Heart right ventricle (tissue), 16 donors: ENCODE measurements at regions not wholly inside any gene's neighbourhood (a gene's known extent, or its start where the extent isn't known, plus 50 kb on each side); places are given as distances from the start of the nearest gene placed in this dataset.

Experiments
- ATAC-seq, 8 donors: fragments of 200-7000 bp; cut with Tn5 transposase; one replicate each; pipeline ENCODE4 v1.9.1; 2020; ENCODE audit warnings: mild to moderate bottlenecking in 8 of 8, moderate library complexity in 8 of 8, moderate number of reproducible peaks in 1 of 8
- DNase-seq, 2 donors: peaks; one replicate each; pipeline ENCODE4 v3.0.0-alpha.2; 2020
- H3K27ac ChIP-seq, 10 donors: fragments of 200-600 bp; sonication (generic) in 2 of 10; one replicate each; pipeline versions ENCODE4 v1.5.0 to v1.8.0; 2020 to 2022; ENCODE audit warnings: mild to moderate bottlenecking in 3 of 10
- H3K27me3 ChIP-seq, 7 donors: fragments of 200-600 bp; one replicate each; pipeline ENCODE4 v1.8.0; 2021 to 2022; ENCODE audit warnings: mild to moderate bottlenecking in 2 of 7
- H3K36me3 ChIP-seq, 9 donors: fragments of 200-600 bp; sonication (generic) in 1 of 9; one replicate each; pipeline versions ENCODE4 v1.5.0 to v1.8.0; 2020 to 2022; ENCODE audit warnings: mild to moderate bottlenecking in 2 of 9
- H3K4me1 ChIP-seq, 9 donors: fragments of 200-600 bp; sonication (generic) in 1 of 9; one replicate each; pipeline versions ENCODE4 v1.5.0 to v1.8.0; 2020 to 2022; ENCODE audit warnings: mild to moderate bottlenecking in 4 of 9
- H3K4me3 ChIP-seq, 10 donors: fragments of 200-600 bp; sonication (generic) in 2 of 10; one replicate each; pipeline versions ENCODE4 v1.5.0 to v1.8.0; 2020 to 2022; ENCODE audit warnings: mild to moderate bottlenecking in 7 of 10, moderate library complexity in 2 of 10
- H3K9me3 ChIP-seq, 11 donors: fragments of 200-600 bp in 10 of 11; sonication (generic) in 2 of 11; one replicate each; pipeline versions ENCODE4 v1.5.0 to v1.8.0; 2013 to 2022; ENCODE audit warnings: mild to moderate bottlenecking in 2 of 11, control low read depth in 1 of 11, moderate library complexity in 1 of 11
- WGBS, 2 donors: extraction: QIAGEN DNeasy Blood & Tissue Kit; methylation state at CpG; one replicate each; pipeline ENCODE4 v1.1.7; 2013; ENCODE audit warnings: inconsistent platforms in 1 of 2; 5-methylcytosine and 5-hydroxymethylcytosine counted together
- intact Hi-C, 10 donors: fragments of 100-400 bp; cut with DNase I; formaldehyde crosslinking; loops; one replicate each; pipeline versions ENCODE4 v1.11.1 to v1.14.2; 2022
- TF ChIP-seq, protein P1 (sequence below), 9 donors: fragments of 200-600 bp; sonication (generic) in 2 of 9; IDR thresholded peaks; one replicate each; pipeline versions ENCODE4 v1.5.0 to v1.8.0; 2021 to 2022; ENCODE audit warnings: antibody characterized with exemption in 9 of 9, mild to moderate bottlenecking in 5 of 9, moderate library complexity in 1 of 9
- donor health status: Arrhythmogenic right ventricular cardiomyopathy.
- donor health status: ischemic (EF 13 %, LVEDD 7.1; RV severe dilation, severe dysfunction).
- donor health status: healthy with polysubstance abuse.
- donor health status: DM: no; HTN: yes; CAD: no.
- donor health status: DM: no; HTN: no; CAD: no.
- donor health status: ischemic (EF 25% LVEDD 6.9; RV normal size, moderate dysfunction).
- donor health status: ischemic (EF 25% LVEDD 5.7; RV mildly dilated, moderate dysfunction).
- donor health status: healthy.
- donor health status: DM: yes; HTN: yes; CAD: no.
- donor health status: Ischemic cardiomyopathy.
- donor health status: ischemic (EF 35%, LVEDD 5.7; RV mildly dilated, moderate dysfunction).
- donor health status: nonischemic (EF 11% LVEDD 7.7; RV severe dilation, severe dysfunction).
- donor health status: DM: yes; HTN: yes; CAD: no.
- donor health status: PGD.
- donor health status: ischemic (EF 29% LVEDD 5.4; RV normal size, mild dysfunction).
- donor health status: nonischemic (EF 23%, LVEDD 6.1; RV moderate dilation, normal function).

DNA sequence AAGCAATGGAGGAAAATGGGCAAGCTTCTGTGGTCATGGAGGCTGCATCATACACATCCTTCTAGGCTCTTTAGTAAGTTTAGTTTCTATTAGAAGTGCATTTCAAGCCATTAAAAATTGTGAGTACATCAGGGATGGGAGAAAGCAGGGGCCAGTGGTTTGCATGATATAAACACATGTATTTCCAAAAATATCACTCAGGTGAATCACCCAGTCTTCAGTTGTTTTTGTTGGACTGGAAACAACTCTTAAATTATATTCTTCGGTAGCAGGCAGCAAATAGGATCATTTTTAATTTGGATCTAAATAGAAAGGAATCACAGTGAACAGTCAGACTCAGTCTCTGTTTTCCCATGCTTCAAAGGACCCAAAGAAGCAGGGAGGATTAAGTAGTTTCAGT, 657.9 kb downstream of the TLR4 start:
- ATAC-seq (no peak), DNase-seq (no peak)
- Histone ChIP-seq H3K4me3 (no peak overlapping the region), H3K27ac (no peak overlapping the region), H3K4me1 (no peaks in the 10 kb centered on the region), H3K36me3 (no peaks in the 10 kb centered on the region), H3K27me3 (no peaks in the 10 kb centered on the region), H3K9me3 (peaks cover 0 to 13% (median 0%) of the 10 kb centered on the region in 11 donors)
- TF ChIP-seq, protein P1, sequence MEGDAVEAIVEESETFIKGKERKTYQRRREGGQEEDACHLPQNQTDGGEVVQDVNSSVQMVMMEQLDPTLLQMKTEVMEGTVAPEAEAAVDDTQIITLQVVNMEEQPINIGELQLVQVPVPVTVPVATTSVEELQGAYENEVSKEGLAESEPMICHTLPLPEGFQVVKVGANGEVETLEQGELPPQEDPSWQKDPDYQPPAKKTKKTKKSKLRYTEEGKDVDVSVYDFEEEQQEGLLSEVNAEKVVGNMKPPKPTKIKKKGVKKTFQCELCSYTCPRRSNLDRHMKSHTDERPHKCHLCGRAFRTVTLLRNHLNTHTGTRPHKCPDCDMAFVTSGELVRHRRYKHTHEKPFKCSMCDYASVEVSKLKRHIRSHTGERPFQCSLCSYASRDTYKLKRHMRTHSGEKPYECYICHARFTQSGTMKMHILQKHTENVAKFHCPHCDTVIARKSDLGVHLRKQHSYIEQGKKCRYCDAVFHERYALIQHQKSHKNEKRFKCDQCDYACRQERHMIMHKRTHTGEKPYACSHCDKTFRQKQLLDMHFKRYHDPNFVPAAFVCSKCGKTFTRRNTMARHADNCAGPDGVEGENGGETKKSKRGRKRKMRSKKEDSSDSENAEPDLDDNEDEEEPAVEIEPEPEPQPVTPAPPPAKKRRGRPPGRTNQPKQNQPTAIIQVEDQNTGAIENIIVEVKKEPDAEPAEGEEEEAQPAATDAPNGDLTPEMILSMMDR (IDR thresholded peaks at IDR 0.05), result no peak
- intact Hi-C loops, result no loop called here
- 65 to 85% methylated on average over 1 of the region's 1 CpG for WGBS, 2 donors

DNA sequence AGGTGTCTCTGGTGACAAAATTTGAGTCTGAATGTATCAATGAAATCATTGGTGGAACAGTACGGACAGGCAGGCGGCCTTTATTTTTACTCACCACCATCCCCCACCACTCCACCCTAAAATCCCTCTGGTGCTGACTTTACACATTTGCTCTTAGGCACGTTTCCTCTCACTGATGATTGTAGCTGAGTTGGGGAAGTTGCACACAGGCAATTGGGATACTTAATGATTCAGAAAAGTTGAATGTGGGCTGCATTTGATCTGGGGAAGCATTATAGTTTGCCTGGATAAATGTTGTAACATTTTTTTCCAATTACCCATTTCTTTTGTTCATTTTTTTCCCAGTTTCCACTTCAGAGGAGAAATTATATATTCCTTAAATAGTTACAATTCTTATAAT, 658.4 kb downstream of the TLR4 start:
- no peaks in the 10 kb centered on the region for H3K4me1 ChIP-seq
- no peak for ATAC-seq
- no peak for DNase-seq
- H3K9me3 ChIP-seq, result peaks cover 0 to 13% (median 0%) of the 10 kb centered on the region in 11 donors
- no peak overlapping the region for H3K4me3 ChIP-seq
- no peaks in the 10 kb centered on the region for H3K36me3 ChIP-seq
- WGBS, 2 donors, result 77% methylated on average over 3 of the region's 3 CpGs
- no peak overlapping the region for H3K27ac ChIP-seq
- intact Hi-C loops, result no loop called here
- TF ChIP-seq, protein P1 (IDR thresholded peaks at IDR 0.05), result no peak
- H3K27me3 ChIP-seq, result no peaks in the 10 kb centered on the region

DNA sequence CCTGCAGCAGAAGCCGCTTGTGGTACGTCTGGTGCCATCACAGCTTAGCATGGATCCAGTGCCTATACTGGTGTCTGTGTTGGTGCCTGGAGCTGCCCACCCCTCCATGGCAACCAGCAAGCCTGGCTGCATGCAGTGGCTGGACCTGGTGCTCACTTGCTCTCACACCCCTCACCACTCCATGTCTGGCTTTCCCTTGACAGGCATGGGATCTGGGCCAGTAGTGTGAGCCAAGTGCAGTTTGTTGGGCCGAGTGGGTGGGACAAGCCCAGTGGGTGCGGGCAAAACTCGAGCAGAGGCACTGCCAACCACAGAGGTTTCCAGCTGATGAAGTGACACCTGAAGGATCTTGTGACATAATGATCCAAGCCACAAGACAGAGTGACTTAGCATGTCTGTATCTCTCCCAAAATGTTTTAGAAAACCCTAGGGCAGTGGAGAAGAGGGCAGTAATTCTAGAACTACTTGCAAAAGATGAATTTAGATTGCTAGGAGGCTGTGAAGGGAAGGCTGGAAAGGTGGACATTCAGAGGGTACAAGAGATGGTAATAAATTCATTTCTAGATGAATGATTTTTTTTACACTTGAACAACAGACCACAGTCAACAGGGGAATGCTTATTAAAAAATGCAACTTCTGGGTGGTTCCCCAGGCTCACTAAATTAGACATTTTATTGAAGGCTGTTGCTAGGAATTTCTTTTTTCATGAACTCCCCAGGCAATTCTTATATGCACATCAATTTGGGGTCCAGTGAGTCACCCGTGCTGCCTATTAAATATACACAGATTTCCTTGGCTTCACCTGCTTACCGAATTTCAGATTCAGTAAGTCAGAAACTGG, 660.3 kb downstream of the TLR4 start:
- Histone ChIP-seq H3K4me1 (no peaks in the 10 kb centered on the region), H3K4me3 (no peak overlapping the region), H3K27ac (no peak overlapping the region), H3K27me3 (no peaks in the 10 kb centered on the region), H3K36me3 (no peaks in the 10 kb centered on the region), H3K9me3 (peaks cover 0 to 13% (median 0%) of the 10 kb centered on the region in 11 donors)
- intact Hi-C loops, result no loop called here
- TF ChIP-seq, protein P1 (IDR thresholded peaks at IDR 0.05), result no peak
- ATAC-seq (peak in 1 of 8 donors; percentile 67), DNase-seq (peak in 1 of 2 donors; percentile 6)
- 72 to 82% methylated on average over 7 of the region's 7 CpGs for WGBS, 2 donors

DNA sequence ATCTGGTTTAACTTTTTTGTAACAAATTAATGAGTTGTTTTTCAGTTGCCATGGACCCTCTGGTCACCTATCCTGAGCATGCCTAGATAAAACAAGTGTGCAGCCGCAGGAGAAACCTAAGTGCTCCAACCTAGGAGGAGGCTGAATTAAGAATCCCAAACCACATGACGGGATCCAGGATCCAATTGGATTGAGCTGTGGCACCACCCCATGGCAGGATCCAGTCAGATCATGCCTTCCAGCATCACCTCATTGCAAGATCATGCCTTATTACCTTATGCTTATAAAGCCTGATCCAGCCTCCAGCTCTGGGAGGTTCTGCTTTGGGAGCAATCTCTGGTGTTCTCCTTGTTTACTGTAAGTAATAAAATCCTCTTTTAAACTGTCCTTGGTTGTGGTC, 662.0 kb downstream of the TLR4 start:
- no peaks in the 10 kb centered on the region for H3K27me3 ChIP-seq
- 75 to 82% methylated on average over 2 of the region's 2 CpGs for WGBS, 2 donors
- intact Hi-C loops, result no loop called here
- H3K9me3 ChIP-seq, result peaks cover 0 to 13% (median 0%) of the 10 kb centered on the region in 11 donors
- ATAC-seq (no peak), DNase-seq (no peak)
- TF ChIP-seq, protein P1 (IDR thresholded peaks at IDR 0.05), result no peak
- no peaks in the 10 kb centered on the region for H3K4me1 ChIP-seq
- H3K4me3 ChIP-seq, result no peak overlapping the region
- H3K36me3 ChIP-seq, result no peaks in the 10 kb centered on the region
- H3K27ac ChIP-seq, result no peak overlapping the region
